ENCODE measurements at regions not wholly inside any gene's neighbourhood (a gene's known extent, or its start where the extent isn't known, plus 50 kb on each side); places are given as distances from the start of the nearest gene placed in this dataset.
A peak's percentile ranks its signal among the peaks of the same experiment; 100 is the strongest.

DNA sequence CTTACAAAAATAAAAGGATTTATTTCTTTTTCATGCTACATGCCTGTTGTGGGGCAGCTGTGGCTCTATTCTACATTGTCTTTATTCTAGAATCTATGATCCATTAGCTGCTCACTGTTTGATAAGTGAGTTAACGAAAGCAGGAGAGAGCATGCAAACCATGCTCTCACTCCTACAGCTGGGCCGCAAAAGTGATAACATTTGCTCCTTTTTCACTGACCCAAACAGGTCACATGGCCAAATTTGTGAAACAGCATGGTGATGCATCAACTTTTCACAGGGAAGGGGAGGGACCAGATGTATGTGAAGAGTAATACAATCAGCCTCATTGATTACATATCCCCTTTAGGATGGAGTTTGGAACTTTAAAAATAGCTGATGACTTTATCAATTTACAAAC is 456.9 kb upstream of the SYT1 start:
- DNase-seq: no peak

DNA sequence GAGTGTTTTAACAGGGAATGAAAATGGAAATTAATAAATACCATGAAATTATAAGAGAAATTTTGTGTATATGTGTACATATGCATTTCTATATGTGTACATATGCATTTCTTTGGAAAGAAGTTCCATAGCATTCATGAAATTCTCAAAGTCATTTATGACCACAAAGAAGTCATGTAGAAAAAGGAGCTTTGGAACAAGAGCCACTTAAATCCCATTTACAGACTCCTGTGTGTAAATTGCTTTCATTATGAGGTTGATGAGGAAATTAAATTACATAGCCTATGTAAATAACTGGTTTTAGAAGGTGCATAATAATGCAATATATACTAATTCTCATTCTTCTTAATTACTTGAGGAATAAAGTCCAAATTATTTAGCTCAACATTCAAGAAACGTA is 450.5 kb upstream of the SYT1 start:
- no peak for DNase-seq

DNA sequence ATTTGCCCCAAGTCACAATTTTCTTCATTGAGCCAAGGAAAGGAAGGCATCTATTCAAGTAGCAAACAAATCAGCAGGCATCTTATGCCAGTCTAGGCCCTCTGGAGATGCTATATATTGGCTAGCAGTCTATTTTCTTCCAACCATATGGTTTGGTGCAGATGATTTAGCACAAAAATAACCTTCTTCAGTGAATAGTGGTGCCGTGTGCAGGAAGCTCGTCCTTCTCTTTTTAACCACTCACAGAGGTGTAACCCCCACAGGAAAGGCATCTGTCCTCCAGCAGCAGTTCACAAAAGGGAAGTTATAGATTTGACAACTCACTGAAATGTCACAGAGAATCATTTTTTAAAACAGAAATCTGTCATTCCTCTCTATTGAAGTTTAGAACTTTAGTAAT is 445.7 kb upstream of the SYT1 start:
- no peak for DNase-seq

DNA sequence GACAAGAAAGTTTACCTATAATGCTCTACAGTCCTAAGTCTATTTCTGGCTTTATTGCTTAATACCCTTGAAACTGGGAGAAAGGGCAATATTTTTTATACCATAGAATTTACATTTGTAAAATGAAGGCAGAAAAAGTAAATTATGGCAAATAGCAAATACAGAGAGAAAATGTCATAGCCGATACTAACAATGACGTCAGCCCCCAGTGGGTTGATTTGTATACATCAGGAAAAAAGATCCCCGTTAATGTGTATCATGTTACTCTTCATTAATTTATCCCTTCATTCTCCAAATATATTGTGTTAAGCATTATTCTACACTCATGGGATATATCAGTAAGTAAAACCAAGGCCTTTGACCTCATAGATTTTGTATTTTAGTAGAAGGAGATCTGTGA is 445.1 kb upstream of the SYT1 start:
- no peak for DNase-seq

DNA sequence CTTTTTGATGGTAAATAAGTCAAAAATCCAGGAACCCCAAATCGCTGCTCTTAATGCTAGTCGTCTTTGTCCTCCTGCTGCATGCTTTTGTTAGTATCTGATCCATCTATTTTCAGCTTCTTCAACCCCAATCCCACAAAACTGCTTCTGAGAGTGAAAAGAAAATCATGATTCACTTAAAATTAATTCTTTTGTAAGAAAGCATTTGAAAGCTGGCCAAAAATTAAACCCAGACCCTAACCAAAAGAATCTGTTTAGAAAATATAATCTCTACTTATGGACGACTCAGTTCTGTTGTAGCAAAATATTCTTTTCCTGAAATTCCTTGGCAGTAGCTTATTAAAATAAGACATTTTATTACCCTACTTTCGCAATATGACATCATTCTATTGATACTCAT is 443.6 kb upstream of the SYT1 start:
- no peak for DNase-seq

DNA sequence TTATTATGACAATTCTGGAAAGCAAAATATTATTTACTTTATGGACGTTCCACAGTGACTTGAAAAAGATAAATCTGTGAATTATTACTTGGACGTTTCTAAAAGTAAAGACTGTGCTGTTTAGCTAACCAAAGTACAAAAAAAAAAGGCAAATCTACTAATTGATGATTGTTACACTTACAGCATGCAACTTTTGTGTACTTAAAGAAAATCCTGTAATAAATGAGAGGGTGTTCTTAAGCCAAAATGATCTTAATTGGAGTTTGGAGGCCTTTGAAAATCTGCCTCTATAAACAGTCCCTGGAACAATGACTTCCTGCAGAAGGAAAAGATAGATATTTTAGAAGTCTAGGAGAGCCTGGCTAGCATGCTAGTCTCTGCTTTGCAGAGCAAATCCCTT is 434.0 kb upstream of the SYT1 start:
- no peak for DNase-seq

GRCh38 chr12:78431931-78432330 is 432.6 kb upstream of the SYT1 start:
- DNase-seq: no peak

DNA sequence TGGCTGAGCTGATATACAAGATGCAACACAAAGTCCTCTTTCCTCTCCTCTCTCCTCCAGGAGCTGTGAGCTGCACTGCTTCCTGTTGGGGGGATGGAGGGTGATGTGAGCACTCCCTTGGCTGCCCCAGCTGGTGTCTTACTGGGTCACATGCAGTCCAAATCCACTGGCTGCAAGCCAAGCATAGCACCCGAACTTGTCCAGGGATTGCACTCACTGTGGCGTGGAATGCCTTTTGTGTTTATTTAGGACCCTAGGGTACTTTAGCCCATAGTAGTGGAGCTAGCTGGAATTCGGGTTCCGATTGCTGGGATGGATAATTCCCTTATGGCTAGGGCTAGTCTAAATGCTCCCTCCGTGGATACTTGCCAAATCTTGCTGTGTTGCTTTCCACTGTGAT is 424.9 kb upstream of the SYT1 start:
- DNase-seq: no peak

DNA sequence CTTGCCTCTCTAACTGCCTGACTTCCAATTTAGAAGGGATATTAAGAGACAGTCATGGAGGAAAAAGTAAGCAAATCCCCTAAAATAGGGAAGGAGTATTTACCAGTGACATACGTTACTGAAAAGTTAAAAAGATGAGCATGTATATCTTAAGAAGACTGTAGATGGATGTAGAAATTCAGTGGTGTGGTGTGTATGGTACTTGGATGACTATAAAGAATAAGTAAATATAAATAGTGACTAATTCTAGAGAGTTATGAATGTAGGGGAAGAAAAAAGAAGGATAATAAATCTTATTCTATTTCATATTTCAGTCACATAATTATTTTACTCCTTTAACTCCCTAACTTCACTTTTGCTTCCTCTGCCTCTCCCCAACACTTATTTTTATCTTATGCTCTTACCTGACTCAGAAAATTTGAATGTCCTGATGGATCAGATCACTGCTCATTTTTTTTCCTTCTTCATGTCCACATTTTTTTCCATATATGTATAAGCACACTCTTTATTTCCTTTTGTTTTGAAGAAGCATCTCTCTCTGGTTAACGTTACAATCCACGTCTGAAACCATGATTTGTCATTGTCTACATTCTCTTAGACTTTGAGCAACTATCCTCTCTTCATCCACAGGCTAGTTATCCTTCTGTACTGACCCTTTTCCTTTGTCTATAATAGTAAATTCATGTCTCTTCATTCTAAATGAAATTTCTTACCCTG is 422.7 kb upstream of the SYT1 start:
- DNase-seq: no peak

- no peak for DNase-seq
Measured at GRCh38 chr12:78442454-78442801, 422.1 kb upstream of the SYT1 start.

DNA sequence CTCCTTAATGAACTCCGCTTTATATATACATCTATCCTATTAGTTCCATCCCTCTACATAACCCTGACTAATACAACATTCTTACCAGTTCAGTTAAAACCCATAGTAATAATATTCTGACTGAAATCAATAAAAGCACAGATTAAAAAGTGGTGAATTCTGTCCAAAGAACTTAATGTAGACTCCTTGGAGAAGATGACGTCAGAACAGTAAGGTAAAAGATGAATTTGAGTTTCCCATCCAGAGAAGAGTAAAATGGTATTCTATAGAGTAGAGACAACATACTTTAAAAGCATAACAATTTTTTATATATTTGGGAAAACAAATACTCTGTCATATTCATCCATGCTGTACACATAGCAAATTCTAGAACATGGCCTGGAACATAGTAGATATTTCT is 418.0 kb upstream of the SYT1 start:
- no peak for DNase-seq

- DNase-seq: no peak
Measured at GRCh38 chr12:78447373-78447772, 417.2 kb upstream of the SYT1 start.

GRCh38 chr12:78448692-78449091 is 415.9 kb upstream of the SYT1 start:
- DNase-seq: no peak

- DNase-seq: no peak
Measured at GRCh38 chr12:78455991-78456390, 408.6 kb upstream of the SYT1 start.

- peak; percentile 15 to 58 for DNase-seq
Measured at GRCh38 chr12:78457938-78458337, 406.6 kb upstream of the SYT1 start.

DNA sequence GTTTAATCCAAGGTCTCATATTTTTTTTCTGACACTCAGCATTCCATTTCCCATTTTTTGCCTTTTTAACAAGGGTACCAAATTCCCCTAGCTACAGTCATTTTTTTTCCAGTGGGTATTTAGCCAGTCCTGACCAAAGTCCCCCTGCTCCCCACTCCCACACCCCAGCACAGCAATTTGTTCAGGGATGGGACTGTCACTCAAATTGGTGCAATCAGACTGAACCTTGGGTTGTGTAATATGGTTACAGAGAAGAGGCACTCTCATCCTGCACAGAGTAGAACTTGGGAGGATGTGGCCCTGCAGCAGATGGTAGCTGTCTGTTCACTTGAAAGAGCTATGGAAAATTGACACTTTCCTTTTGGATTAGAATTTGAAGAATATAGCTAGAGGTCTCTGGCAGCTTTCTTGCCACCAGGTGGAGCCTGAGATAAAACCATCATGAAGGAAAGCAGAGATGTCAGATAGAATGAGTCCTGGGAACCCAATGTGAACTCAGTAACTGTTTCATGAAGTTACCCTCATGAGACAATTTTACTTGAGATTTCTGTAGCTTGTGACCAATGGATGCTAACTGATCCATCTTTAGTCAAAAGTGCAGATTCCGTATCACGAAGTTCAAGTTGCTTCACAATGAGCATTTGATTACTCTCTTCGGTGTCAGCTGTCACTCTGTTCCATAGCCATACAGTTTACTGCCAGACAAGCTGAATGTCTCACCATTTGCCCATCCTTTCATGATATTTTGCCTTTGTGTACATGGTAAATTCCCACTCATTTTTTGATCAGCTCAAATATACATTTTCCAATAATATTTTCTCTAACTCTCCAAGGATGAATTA is 394.0 kb upstream of the SYT1 start:
- DNase-seq: peak in 1 of 2 donors; percentile 3

GRCh38 chr12:78473136-78473535 is 391.4 kb upstream of the SYT1 start:
- no peak for DNase-seq

DNA sequence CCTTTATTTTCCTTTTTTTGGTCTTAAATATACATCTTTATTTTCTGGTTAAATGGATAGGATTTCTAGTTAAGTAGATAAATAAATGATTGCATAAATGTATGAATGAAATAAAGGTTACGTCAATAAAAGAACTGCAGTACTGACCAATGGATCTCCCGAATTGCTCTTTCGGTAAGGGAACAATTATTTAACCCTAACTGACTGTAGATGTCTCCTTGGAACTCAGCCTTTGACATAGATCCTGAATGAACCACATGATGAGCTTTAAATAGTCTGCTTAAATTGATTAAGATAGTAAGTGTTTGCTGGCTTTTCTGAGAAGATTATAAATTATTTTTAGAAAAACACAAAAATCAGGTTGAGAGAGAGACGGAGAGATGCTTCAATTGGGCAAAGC is 391.0 kb upstream of the SYT1 start:
- DNase-seq: no peak

DNA sequence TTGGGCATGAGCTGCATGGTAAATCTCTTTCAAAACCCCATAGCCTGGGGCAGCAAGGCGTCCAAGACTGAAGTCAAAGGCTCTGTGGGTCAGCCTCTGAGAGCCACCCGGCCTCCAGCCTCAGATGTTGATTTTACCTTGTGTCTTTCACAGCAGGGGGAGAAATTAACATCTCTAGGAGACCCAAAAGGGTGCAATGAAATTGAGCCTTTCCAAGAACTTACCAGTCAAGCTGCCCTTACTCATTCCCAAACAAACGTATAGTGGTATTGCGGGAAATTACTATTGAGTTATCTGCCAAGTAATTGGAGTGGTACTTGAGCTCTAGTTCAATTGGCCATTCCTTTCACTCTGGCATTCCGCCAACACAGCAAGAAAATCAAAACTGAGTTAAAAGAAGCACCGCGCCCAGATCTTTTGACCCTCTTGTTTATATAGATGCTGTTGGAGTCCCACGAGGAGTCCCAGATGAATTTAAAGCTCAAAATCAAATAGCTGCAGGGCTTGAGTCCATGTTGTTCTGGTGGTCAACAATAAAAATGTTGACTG is 380.7 kb upstream of the SYT1 start:
- no peak for DNase-seq

DNA sequence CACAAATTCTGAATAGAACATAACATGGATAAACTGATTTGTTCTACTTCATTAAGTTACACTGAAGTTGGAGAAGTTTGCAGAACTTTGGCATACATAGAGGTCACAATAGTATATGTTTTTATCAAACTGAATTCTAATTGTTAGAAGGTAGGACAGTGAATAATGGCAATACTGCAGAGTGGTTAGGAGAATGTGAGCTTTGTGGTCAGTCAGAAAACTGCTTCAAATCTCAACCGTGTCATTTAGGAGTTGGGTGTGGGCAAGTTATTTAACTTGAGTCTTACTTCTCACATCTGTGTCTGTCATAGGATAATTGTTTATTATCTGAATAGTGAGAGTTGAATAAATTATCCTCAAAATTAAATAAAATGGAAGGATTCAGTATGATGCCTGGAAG is 374.6 kb upstream of the SYT1 start:
- no peak for DNase-seq

DNA sequence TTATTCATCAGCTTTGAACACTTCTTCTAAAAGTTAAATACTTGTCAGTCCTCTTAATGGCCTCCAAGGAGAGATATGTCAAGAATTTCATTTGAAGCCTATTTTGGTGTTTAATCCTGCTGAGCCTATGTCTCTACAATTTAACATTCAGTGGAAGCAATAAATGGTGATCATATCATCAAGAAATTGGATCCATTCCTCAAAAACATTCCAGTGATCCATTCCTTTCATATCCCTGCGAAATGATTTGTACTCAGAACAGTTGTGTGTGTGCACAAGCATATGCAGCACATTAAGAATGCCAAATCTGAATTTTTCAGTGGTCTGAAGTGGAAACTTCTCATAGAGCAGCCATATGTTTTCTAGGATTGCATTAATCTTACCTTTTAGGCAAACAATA is 373.7 kb upstream of the SYT1 start:
- no peak for DNase-seq

- no peak for DNase-seq
Measured at GRCh38 chr12:78494911-78495310, 369.7 kb upstream of the SYT1 start.

- DNase-seq: no peak
Measured at GRCh38 chr12:78501825-78502224, 362.7 kb upstream of the SYT1 start.

DNA sequence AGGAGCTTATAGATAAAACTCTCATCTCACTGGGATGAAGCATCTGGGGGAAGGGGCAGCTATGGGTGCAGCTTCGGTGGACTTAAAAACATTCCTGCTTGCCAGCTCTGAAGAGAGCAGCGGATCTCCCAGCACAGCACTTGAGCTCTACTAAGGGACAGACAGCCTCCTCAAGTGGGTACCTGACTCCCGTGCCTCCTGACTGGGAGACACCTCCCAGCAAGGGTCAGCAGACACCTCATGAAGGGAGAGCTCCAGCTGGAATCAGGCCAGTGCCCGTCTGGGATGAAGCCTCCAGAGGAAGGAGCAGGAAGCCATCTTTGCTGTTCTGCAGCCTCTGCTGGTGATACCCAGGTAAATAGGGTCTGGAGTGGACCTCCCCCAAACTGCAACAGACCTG is 345.2 kb upstream of the SYT1 start:
- no peak for DNase-seq
